PC-3 (cell line): ENCODE measurements at regions not wholly inside any gene's neighbourhood (a gene's known extent, or its start where the extent isn't known, plus 50 kb on each side); places are given as distances from the start of the nearest gene placed in this dataset.
"Not testable (repeated sequence)": the region's sequence is repeated elsewhere in the genome, so short reads cannot be mapped to it uniquely, and the experiment has no call there.

Experiments
- ATAC-seq: fragments of 200-7000 bp; cut with Tn5 transposase; 2 replicates; pipeline ENCODE4 v1.9.1; 2020; ENCODE audit warnings: mild to moderate bottlenecking, moderate library complexity
- BruUV-seq: library from RNA; stranded (reverse); fragments of 400-500 nt; replicated peaks from 2 replicates; lab custom pipeline; 2021; lab: Mats Ljungman, UMichigan
- CTCF ChIA-PET: fragments of 300-600 bp; sonication (Branson Sonifier 250); formaldehyde crosslinking; loops from one replicate; lab custom pipeline; 2022; ENCODE audit warnings: antibody characterized with exemption; lab: Charles Lee
- POLR2A ChIA-PET: fragments of 300-600 bp; sonication (Branson Sonifier 250); formaldehyde crosslinking; loops from one replicate; lab custom pipeline; 2022; ENCODE audit warnings: antibody characterized with exemption; ENCODE audit not compliant: unreplicated experiment; lab: Charles Lee
- DNase-seq: peaks from one replicate; pipeline ENCODE4 v3.0.0-alpha.2; 2015
- H2AFZ ChIP-seq: fragments of 300-600 bp; sonication (generic); 2 replicates; pipeline ENCODE4 v1.6.0; 2016; ENCODE audit warnings: antibody characterized with exemption, low read length
- H3F3A ChIP-seq: fragments of 300-600 bp; sonication (generic); one replicate; pipeline ENCODE4 v1.6.0; 2017; ENCODE audit warnings: antibody characterized with exemption, low read length, control low read depth, mild to moderate bottlenecking; ENCODE audit not compliant: unreplicated experiment
- H3K27ac ChIP-seq: fragments of 300-600 bp; sonication (generic); 2 replicates; pipeline ENCODE4 v1.5.1; 2016; ENCODE audit warnings: mild to moderate bottlenecking, low read length
- H3K27me3 ChIP-seq: fragments of 300-600 bp; sonication (generic); 2 replicates; pipeline ENCODE4 v1.6.1; 2016; ENCODE audit warnings: low read length, mixed read lengths
- H3K36me3 ChIP-seq: fragments of 300-600 bp; sonication (generic); 2 replicates; pipeline ENCODE4 v1.6.1; 2016; ENCODE audit warnings: low read depth, mixed run types, low read length, mixed read lengths
- H3K4me1 ChIP-seq: fragments of 300-600 bp; sonication (generic); 2 replicates; pipeline ENCODE4 v1.5.1; 2016; ENCODE audit warnings: low read length; ENCODE audit not compliant: insufficient read depth
- H3K4me2 ChIP-seq: fragments of 300-600 bp; sonication (generic); 2 replicates; pipeline ENCODE4 v1.6.0; 2016; ENCODE audit warnings: low read length
- H3K4me3 ChIP-seq: fragments of 300-600 bp; sonication (generic); 2 replicates; pipeline ENCODE4 v1.5.1; 2016; ENCODE audit warnings: mild to moderate bottlenecking, low read length, mixed read lengths
- H3K79me2 ChIP-seq: fragments of 300-600 bp; sonication (generic); 2 replicates; pipeline ENCODE4 v1.6.1; 2017; ENCODE audit warnings: low read length, mixed read lengths
- H3K9ac ChIP-seq: fragments of 300-600 bp; sonication (generic); 2 replicates; pipeline ENCODE4 v1.6.0; 2016; ENCODE audit warnings: mild to moderate bottlenecking, low read length
- H3K9me2 ChIP-seq: fragments of 300-600 bp; sonication (generic); replicated peaks from 2 replicates; pipeline ENCODE4 v1.6.1; 2016; ENCODE audit warnings: mixed run types, low read length, mixed read lengths
- H3K9me3 ChIP-seq: fragments of 300-600 bp; sonication (generic); 2 replicates; pipeline ENCODE4 v1.6.1; 2016; ENCODE audit warnings: low read length, mixed read lengths
- H4K20me1 ChIP-seq: fragments of 300-600 bp; sonication (generic); 2 replicates; pipeline ENCODE4 v1.6.1; 2016; ENCODE audit warnings: low read length, mixed read lengths
- EZH2 ChIP-seq: fragments of 300-600 bp; sonication (generic); IDR thresholded peaks from one replicate; pipeline ENCODE4 v1.6.1; 2017; ENCODE audit warnings: antibody characterized with exemption, mild to moderate bottlenecking, low read length; ENCODE audit not compliant: unreplicated experiment
- EZH2phosphoT487 ChIP-seq: fragments of 300-600 bp; sonication (generic); IDR thresholded peaks from 2 replicates; pipeline ENCODE4 v1.6.1; 2018; ENCODE audit warnings: mild to moderate bottlenecking, antibody characterized with exemption, low read length, borderline replicate concordance
- intact Hi-C: fragments of 100-400 bp; cut with micrococcal nuclease; formaldehyde crosslinking; loops from 2 replicates; pipeline ENCODE4 v1.9.0; 2023
- TF ChIP-seq, protein P1 (sequence below): fragments of 300-600 bp; sonication (generic); conservative IDR thresholded peaks from 2 replicates; pipeline ENCODE4 v1.5.1; 2017; ENCODE audit warnings: antibody characterized with exemption, low read depth, mild to moderate bottlenecking, low read length

DNA sequence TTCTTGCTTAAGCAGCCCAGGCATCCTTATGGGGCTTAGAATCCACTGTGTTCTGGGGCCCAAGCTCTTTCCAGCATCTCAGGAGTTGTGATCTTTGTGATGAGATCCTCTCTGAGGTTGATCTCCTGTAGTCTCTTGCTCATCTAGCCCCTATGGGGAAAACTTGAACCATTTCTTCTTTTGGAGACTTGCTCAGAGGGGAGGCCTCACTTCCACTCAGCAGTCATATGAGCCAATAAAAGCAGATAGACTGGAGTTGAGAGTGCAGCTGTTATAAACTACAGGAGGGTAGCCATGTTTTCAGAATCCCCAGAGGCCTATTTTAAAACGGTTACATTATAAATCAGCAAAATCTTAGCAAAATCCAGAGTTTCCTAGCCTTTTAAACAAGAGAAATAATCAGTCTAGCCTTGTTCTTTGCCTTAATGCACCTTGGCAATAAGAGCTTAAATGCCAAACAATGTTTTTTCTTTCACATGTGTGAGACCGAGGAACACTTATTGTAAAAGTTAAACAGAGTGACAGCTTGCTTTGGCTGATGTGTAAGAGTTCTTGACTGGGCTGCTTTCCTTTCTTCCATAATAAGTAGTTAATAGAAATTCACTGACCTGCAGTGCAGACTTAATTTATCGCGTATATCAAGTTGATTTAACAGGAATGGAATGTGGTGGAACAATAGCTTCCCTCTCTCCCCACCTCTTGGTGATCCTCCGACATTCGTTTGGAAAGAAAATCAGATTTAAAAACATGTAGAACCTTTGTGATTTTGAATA lies 168.3 kb downstream of the NEDD1 start:
- ATAC-seq (no peak), DNase-seq (no peak)
- no peak overlapping the region for H2AFZ ChIP-seq
- ChIA-PET POLR2A (no interaction called here), CTCF (no interaction called here)
- no peaks in the 10 kb centered on the region for H3K4me1 ChIP-seq
- H3K79me2 ChIP-seq: no peaks in the 10 kb centered on the region
- H3K27ac ChIP-seq: no peak overlapping the region
- no peak overlapping the region for H3K4me2 ChIP-seq
- no peak overlapping the region for H3K9ac ChIP-seq
- no peak overlapping the region for H3K4me3 ChIP-seq
- no peaks in the 10 kb centered on the region for H3F3A ChIP-seq
- H3K9me3 ChIP-seq: no peaks in the 10 kb centered on the region
- TF ChIP-seq EZH2: no peak
- intact Hi-C loops: no loop called here
- no peaks in the 10 kb centered on the region for H4K20me1 ChIP-seq
- BruUV-seq: no TSS peak
- no peaks in the 10 kb centered on the region for H3K9me2 ChIP-seq
- no peaks in the 10 kb centered on the region for H3K36me3 ChIP-seq
- H3K27me3 ChIP-seq: peaks cover 33% of the 10 kb centered on the region

DNA sequence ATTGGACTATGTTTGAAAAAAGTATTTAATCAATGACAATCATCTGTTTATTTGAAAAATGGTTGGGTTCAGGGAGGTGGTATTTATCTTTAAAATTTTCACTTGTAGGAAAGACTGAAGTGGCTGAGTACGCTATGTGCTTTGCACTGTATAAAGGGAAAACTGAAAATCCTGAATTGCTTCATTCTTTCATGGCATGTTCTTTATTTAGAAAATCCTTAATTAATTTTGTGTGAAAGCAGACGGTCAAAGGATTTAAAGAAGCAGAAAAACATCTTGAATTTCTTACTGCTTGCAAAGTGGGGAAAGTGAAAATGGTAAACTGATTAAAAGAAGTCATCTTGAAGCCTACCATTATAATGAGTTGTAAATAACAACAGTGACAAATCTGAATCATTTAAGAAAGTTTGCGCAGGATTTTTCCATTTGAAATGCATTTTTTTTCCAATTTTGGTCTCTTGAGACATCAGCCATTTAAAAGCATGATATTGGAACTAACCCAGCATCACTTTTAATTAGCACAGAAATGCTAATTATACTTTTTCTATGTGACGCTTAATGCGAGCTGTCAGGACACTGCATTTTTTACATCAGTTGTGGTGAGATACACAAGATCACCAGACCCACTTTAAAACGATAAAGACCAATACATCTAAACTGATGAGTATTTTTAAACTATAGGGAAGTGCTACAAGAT lies 169.0 kb downstream of the NEDD1 start:
- Histone ChIP-seq H3K9me2 (no peaks in the 10 kb centered on the region), H2AFZ (no peak overlapping the region), H3K4me3 (no peak overlapping the region), H3K79me2 (no peaks in the 10 kb centered on the region), H3K9ac (no peak overlapping the region), H3K9me3 (no peaks in the 10 kb centered on the region), H3F3A (no peaks in the 10 kb centered on the region), H3K36me3 (no peaks in the 10 kb centered on the region), H4K20me1 (no peaks in the 10 kb centered on the region), H3K4me2 (no peak overlapping the region), H3K27me3 (peaks cover 34% of the 10 kb centered on the region), H3K27ac (no peak overlapping the region), H3K4me1 (no peaks in the 10 kb centered on the region)
- ATAC-seq (no peak), DNase-seq (no peak)
- no peak for TF ChIP-seq EZH2
- no peak for TF ChIP-seq EZH2phosphoT487
- TF ChIP-seq, protein P1, sequence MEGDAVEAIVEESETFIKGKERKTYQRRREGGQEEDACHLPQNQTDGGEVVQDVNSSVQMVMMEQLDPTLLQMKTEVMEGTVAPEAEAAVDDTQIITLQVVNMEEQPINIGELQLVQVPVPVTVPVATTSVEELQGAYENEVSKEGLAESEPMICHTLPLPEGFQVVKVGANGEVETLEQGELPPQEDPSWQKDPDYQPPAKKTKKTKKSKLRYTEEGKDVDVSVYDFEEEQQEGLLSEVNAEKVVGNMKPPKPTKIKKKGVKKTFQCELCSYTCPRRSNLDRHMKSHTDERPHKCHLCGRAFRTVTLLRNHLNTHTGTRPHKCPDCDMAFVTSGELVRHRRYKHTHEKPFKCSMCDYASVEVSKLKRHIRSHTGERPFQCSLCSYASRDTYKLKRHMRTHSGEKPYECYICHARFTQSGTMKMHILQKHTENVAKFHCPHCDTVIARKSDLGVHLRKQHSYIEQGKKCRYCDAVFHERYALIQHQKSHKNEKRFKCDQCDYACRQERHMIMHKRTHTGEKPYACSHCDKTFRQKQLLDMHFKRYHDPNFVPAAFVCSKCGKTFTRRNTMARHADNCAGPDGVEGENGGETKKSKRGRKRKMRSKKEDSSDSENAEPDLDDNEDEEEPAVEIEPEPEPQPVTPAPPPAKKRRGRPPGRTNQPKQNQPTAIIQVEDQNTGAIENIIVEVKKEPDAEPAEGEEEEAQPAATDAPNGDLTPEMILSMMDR: no peak
- ChIA-PET CTCF (no interaction called here), POLR2A (no interaction called here)
- no TSS peak for BruUV-seq
- intact Hi-C loops: no loop called here

DNA sequence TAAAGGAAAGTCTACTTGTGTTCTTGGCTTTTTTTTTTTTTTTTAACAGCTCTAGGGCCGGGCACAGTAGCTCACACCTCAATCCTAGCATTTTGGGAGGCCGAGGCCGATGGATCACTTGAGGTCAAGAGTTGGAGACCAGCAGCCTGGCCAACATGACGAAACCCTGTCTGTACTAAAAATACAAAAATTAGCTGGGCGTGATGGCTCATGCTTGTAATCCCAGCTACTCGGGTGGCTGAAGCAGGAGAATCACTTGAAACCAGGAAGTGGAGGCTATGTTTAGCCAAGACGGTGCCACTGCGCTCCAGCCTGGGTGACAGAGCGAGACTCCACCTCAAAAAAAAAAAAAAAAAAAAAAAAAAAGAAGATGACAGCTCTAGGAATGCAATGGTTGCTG lies 169.9 kb downstream of the NEDD1 start:
- H3K9me2 ChIP-seq, H4K20me1 ChIP-seq, H3K36me3 ChIP-seq, DNase-seq, CTCF ChIA-PET, H3K9ac ChIP-seq, H3K27ac ChIP-seq, H3K79me2 ChIP-seq, H3F3A ChIP-seq, H3K4me3 ChIP-seq, POLR2A ChIA-PET, intact Hi-C loops, H2AFZ ChIP-seq, H3K4me1 ChIP-seq, ATAC-seq, BruUV-seq, H3K4me2 ChIP-seq, H3K9me3 ChIP-seq: not testable (repeated sequence)
- H3K27me3 ChIP-seq: peaks cover 31% of the 10 kb centered on the region
